HG03442 (cell line): ENCODE measurements at regions not wholly inside any gene's neighbourhood (a gene's known extent, or its start where the extent isn't known, plus 50 kb on each side); places are given as distances from the start of the nearest gene placed in this dataset.

Source experiments
- ATAC-seq: cut with Tn5 transposase; IDR thresholded peaks from one replicate; pipeline ENCODE4 v1.9.1; 2021; ENCODE audit warnings: mild to moderate bottlenecking, moderate library complexity; ENCODE audit not compliant: unreplicated experiment

GRCh38 chr6:21648475-21649050 is 55.0 kb downstream of the SOX4 start:
- ATAC-seq, result peak; percentile 36

GRCh38 chr6:21653323-21653722 is 59.8 kb downstream of the SOX4 start:
- no peak for ATAC-seq

DNA sequence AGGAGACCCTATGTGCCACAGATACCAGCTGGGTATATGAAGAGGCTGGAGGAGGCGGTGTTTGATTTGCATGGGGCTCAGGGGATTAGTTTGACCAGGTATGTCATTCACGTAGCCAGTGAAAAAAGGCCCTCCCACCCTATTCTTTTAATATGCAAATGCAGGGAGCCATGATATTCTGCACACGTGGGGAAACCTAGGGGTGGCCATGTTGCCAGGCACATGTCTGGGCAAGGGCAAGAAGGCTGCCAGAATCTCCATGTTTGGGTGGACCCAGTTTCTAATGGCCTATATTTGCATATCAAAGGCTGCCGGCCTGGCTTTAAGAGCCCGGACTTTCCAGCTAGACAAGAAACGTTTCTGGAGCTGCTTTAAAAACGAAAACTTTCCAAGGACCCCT is 60.4 kb downstream of the SOX4 start:
- no peak for ATAC-seq

DNA sequence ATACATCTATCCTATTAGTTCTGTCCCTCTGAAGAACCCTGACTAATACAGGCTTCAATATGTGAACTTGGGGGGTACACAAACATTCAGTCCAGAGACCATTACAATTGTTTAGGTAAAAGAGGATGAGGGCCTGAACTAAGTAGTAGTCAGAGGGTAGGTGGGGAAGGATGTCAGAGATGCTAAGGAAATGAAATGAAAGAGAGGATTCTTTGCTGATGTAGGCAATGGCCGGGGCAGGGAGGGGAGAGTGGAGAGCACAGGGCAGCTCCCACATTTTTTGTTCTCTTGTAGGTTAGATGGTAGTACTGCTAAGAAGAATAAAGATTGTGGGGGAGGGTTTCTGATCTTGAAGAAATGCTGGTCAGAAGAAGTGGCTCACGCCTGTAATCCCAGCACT is 60.8 kb downstream of the SOX4 start:
- ATAC-seq, result no peak

- no peak for ATAC-seq
Observed at GRCh38 chr6:21663966-21664313, 70.4 kb downstream of the SOX4 start.

DNA sequence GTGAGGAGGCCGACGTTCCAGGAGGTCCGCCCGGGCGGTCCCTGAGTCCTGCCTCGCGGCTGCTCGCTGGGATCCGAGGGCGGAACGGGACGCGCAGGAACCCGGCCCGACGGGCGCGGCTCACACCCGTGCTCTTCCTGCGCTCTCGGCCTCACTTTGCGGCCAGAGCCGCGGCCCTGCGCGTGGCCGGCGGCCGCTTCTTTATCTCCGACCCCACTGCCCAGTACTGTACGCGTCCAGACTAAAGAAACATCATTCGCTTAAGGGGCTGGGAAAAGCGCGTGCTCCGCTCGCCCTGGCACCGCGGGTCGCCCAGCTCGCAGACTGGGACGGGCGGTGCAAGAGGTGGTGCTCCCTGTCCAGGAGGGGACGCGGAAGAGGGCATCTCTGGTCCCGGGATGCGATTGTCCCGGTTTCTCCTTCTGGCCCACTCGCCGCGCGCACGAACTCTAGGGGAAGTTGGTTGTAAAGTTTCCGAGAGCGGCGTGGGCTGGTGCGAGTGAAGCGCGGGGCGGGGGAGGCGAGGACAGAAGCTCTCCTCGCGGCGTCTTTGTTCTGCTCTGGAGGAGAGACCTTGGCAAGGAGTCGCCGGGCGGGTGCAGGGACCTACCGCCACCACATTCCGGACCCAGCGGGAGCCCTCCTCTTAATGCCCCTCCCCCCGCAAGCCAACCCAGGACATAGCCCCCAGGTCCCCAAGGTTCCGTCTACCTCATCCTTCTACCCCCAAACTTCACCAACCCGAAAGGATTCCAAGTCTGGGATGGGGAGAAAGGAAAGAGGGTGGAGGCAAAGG is 71.0 kb downstream of the SOX4 start:
- no peak for ATAC-seq

GRCh38 chr6:21665110-21665391 is 71.5 kb downstream of the SOX4 start:
- no peak for ATAC-seq

DNA sequence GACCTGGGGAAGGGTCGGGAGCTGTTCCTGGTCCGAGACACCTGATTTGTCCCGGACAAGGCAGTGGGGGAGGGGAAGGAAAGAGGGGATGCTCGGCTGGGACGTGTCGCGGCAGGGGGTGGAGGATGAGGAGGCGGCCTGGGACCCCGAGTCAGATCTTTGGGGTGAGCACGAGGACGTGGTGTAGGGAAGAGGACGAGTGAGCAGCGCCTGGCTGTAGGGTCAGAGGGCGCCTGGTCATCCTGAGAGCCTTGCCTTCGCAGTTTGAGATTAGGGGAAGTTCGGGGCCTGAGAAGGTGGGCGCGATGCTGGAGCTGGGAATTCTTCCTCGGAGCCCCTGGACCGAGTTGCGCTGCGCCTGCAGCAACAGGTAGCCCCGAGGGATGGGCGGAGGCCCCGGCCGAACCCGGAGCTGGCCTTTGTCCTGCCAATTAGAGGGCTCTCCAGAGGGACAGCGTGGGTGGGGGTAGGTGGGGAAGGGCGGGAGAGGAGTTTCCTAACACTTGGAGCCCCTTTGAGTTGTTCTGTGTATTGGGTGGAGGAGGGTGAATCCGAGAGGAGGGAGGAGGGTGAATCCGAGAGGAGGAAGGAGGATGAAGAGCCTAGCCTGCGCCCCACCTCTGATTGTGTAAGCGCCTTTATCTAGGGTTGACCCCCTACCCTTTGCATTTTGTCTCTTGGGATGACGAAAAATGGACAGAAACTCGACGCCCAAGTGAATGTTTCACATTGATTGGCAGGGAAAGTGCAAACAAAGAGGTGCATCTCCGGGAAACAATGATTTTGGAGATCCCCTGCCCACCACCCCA is 72.0 kb downstream of the SOX4 start:
- no peak for ATAC-seq

GRCh38 chr6:21666201-21666691 is 72.7 kb downstream of the SOX4 start:
- no peak for ATAC-seq

GRCh38 chr6:21666853-21667681 is 73.5 kb downstream of the SOX4 start:
- ATAC-seq, result no peak

DNA sequence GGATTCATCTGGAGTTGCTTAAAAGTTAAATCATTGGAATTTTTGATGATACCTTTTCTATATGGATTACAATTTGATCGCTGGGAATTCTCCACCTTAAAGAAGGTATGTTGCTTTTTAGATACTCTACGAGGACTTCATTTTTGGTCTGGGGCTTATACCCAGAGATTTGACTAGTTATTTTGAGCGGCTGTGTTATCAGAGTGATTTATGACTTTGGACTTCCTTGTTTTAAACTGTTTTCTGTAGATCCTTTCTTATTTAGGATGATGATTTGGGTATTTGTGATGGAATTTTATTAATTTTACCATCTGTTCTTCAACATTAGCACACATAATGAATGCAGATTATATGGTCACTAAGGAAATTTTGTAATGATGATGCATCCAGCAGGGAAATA is 75.2 kb downstream of the SOX4 start:
- ATAC-seq, result no peak

DNA sequence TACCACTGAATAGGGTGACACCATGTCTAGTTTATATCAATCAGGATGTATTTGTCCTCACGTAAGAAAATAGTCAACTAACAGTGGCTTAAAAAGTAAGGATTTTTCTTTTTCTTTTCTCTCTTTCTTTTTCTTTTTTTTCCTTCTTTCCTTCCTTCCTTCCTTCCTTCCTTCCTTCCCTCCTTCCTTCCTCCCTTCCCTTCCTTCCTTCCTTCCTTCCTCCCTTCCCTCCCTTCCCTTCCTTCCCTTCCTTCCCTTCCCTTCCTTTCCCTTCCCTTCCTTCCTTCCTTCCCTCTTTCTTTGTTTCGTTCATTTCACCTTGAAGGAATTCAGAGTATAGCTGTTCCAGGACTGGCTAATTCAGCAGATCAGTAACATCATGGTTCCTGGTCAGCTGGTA is 83.2 kb downstream of the SOX4 start:
- no peak for ATAC-seq

- no peak for ATAC-seq
Observed at GRCh38 chr6:21678990-21679389, 85.4 kb downstream of the SOX4 start.

GRCh38 chr6:21679761-21680265 is 86.3 kb downstream of the SOX4 start:
- no peak for ATAC-seq

GRCh38 chr6:21680611-21681010 is 87.1 kb downstream of the SOX4 start:
- ATAC-seq, result no peak

DNA sequence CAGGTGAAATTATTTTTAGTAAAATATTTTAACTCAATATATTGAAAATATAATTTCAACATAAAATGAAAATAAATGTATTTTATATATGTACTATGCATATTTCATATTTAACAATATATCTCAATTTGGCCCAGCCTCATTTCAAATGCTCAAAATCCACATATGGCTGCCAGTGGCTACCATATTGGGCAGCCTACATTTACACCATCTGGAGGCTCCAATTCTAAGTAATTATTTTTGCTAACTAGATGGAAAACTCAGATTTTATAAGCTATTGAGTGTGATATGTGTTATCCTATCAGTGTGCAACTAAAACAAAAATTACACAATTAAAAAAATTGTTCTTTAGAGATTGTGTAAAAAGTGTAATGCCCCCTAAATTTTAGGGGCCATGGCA is 96.9 kb downstream of the SOX4 start:
- ATAC-seq, result no peak

DNA sequence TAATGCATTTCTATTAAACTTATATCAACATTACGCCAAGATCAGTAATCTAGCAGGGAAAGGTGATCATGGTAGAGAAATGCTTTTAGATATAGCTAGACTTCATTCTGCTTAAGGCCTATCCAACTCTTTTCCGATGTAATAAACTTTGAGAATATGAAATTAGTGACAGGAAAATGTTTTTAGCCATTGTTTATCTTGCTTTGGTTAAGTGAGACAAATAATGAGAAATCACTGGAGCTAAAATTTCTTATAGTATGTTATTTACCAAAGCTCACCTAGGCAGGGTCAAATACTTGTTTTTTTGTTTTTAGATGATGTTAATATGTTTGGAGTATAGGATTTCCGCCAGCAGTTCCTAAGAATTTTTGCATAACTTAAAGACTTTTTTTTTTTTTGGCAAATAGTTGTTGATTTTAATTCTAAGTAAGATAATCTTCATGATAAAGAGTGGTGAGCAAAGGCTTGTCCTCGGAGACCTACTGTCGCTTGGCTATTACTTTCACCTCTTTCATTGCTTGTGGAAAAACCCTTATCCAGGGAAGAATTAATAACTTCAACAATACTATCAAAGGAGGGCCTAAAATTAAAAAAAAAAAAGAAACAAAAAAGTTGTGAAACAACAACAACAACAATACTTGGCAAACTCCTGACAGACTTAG is 98.3 kb downstream of the SOX4 start:
- no peak for ATAC-seq

GRCh38 chr6:21692721-21693120 is 99.2 kb downstream of the SOX4 start:
- ATAC-seq, result no peak

DNA sequence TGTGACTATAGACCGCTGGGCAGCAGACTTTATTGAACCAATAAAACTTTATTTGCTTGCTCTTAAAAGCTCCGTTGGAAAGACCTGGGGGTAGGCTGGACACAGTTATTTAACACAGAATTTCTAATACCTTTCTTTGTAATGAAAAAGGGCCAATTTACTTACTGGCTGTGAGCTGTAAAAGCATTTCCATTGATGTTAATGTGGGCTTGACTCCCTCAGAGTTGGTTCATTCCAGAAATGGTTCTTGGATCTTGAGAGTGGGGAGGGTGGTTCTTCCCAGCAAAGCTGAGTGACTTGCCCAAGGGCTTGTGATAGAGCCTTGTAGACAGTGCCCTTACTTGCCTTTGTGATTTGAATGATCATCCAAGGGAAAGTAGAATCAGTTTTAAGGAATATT is 100.6 kb downstream of the SOX4 start:
- no peak for ATAC-seq

GRCh38 chr6:21707524-21708319 is 114.2 kb downstream of the SOX4 start:
- ATAC-seq, result no peak
